ENCODE measurements at regions not wholly inside any gene's neighbourhood (a gene's known extent, or its start where the extent isn't known, plus 50 kb on each side); places are given as distances from the start of the nearest gene placed in this dataset.

- no peak overlapping the region for H3K4me3 ChIP-seq (ENCODE audit: low read length)
- DNase-seq (ENCODE audit: low read depth) = peak; percentile 40
- TF ChIP-seq, protein P1, sequence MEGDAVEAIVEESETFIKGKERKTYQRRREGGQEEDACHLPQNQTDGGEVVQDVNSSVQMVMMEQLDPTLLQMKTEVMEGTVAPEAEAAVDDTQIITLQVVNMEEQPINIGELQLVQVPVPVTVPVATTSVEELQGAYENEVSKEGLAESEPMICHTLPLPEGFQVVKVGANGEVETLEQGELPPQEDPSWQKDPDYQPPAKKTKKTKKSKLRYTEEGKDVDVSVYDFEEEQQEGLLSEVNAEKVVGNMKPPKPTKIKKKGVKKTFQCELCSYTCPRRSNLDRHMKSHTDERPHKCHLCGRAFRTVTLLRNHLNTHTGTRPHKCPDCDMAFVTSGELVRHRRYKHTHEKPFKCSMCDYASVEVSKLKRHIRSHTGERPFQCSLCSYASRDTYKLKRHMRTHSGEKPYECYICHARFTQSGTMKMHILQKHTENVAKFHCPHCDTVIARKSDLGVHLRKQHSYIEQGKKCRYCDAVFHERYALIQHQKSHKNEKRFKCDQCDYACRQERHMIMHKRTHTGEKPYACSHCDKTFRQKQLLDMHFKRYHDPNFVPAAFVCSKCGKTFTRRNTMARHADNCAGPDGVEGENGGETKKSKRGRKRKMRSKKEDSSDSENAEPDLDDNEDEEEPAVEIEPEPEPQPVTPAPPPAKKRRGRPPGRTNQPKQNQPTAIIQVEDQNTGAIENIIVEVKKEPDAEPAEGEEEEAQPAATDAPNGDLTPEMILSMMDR (conservative IDR thresholded peaks at IDR 0.05; ENCODE audit: low read length) = peak; percentile 86
Observed at GRCh38 chr20:9912858-9913434, 74.1 kb upstream of the PAK5 start.

GRCh38 chr20:9912290-9912689 lies 73.4 kb upstream of the PAK5 start:
- no peak for DNase-seq (ENCODE audit: low read depth)
- H3K4me3 ChIP-seq (ENCODE audit: low read length) = no peak overlapping the region
- TF ChIP-seq, protein P1 (conservative IDR thresholded peaks at IDR 0.05; ENCODE audit: low read length) = no peak

DNA sequence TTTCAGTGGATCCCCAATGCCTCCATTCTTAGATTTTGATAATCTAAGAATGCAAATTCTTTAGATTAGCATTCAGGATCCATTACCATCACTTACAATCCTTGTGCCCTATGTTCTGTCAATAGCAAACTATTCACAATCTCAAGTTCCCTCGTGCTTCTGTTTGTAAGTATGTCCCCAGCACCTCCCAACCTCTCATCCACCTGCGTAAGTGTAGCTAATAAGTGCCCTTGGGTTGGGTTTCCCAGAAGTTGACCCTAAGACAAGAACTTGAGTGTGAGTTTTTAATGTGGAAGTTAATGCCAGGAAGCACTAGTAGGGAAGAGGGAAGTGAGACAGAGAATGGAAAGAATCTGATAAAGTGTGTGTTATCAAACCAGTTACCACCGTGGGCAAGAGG lies 72.6 kb upstream of the PAK5 start:
- TF ChIP-seq, protein P1 (conservative IDR thresholded peaks at IDR 0.05; ENCODE audit: low read length) = no peak
- no peak for DNase-seq (ENCODE audit: low read depth)
- no peak overlapping the region for H3K4me3 ChIP-seq (ENCODE audit: low read length)

DNA sequence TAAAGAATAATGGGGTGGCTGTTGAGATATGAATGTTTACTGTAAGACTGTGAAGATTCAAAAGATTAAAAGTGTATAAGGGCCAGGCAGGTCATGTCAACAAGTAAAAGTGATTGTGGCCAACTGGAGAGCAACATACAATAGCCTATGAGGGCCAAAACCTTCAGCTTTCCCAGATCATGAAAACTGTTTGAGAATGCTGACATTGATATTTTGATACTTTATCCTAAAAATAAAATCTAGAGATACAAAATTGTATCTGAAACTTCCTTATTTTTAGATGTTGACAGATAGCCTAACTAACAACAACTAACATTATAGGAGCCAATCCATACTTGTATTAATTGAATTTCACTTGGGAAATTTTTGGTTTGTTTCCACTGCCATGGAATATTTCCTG lies 70.3 kb upstream of the PAK5 start:
- TF ChIP-seq, protein P1 (conservative IDR thresholded peaks at IDR 0.05; ENCODE audit: low read length) = no peak
- H3K4me3 ChIP-seq (ENCODE audit: low read length) = no peak overlapping the region
- no peak for DNase-seq (ENCODE audit: low read depth)

DNA sequence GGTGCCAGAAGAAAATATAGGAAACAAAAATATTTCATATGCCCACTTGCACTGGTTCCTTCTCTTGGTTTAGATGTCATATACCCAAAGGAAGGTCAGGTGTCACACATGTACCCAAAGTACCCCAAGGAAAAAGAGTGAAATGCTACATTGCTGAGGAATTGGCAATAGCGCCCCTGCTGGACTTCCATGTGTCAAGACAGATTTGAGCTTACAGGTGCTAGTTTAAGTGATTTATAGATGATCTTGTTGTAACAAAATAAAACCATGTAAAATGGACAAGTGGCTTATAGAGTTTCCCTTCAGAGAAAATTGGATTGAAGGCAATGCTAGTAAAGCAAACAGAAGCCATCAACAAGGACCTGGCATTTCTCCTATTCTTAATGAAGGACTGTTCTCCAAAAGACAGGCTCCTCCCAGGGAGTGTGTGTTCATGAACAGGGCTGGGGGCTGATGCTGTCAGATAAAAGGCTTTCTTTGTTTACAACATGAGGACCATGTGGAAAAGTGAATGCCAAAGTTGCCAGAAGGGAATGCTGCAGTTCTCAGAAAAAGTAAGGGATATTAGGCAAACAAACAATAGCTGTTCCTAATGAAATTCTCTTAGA lies 64.3 kb upstream of the PAK5 start:
- no peak overlapping the region for H3K4me3 ChIP-seq (ENCODE audit: low read length)
- TF ChIP-seq, protein P1 (conservative IDR thresholded peaks at IDR 0.05; ENCODE audit: low read length) = peak; percentile 47
- no peak for DNase-seq (ENCODE audit: low read depth)

DNA sequence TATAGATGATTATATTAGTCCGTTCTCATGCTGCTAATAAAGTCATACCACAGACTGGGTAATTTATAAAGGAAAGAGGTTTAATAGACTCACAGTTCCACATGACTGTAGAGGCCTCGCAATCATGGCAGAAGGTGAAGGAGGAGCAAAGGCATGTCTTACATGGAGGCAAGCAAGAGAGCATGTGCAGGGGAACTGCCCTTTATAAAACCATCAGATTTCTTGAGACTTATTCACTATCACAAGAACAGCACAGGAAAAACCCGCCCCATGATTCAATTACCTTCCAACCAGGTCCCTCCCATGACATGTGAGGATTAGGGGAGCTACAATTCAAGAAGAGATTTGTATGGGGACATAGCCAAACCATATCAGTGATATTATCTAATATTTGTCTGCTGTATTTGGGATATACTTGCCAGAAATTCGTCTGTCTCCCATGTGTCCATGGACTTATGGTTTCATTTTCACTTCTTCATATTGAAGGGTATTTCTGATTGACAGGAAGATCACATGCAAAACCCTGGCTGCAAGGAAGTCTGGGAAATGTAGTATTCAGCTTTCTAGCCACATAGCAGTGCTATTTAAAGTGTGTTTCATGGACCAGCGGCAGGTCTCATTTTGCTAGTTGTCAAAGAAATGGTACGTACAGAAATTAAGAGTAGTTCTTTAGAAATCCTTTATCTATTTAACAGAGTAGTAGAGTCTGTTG lies 50.5 kb upstream of the PAK5 start:
- no peak overlapping the region for H3K4me3 ChIP-seq (ENCODE audit: low read length)
- DNase-seq (ENCODE audit: low read depth) = no peak
- TF ChIP-seq, protein P1 (conservative IDR thresholded peaks at IDR 0.05; ENCODE audit: low read length) = no peak
